Subcutaneous abdominal adipose tissue (tissue), 5 donors: ENCODE measurements at regions not wholly inside any gene's neighbourhood (a gene's known extent, or its start where the extent isn't known, plus 50 kb on each side); places are given as distances from the start of the nearest gene placed in this dataset.
"Not testable (repeated sequence)": the region's sequence is repeated elsewhere in the genome, so short reads cannot be mapped to it uniquely, and the experiment has no call there.

Experiments
- H3K27ac ChIP-seq: one replicate; pipeline ENCODE4 v1.7.0; 2013; ENCODE audit warnings: low read depth, mild to moderate bottlenecking, inconsistent platforms, low read length, moderate library complexity
- H3K27me3 ChIP-seq, 5 donors: one replicate each; pipeline ENCODE4 v1.7.0; 2013; ENCODE audit warnings: low read length in 5 of 5, inconsistent platforms in 1 of 5; ENCODE audit not compliant: control insufficient read depth in 5 of 5, insufficient read depth in 4 of 5
- H3K36me3 ChIP-seq, 5 donors: one replicate each; pipeline ENCODE4 v1.7.0; 2013; ENCODE audit warnings: low read length in 5 of 5; ENCODE audit not compliant: control insufficient read depth in 5 of 5, insufficient read depth in 5 of 5
- H3K4me1 ChIP-seq, 5 donors: one replicate each; pipeline ENCODE4 v1.7.0; 2013; ENCODE audit warnings: low read length in 5 of 5, mild to moderate bottlenecking in 3 of 5, moderate library complexity in 1 of 5; ENCODE audit not compliant: control insufficient read depth in 5 of 5, insufficient read depth in 5 of 5
- H3K4me3 ChIP-seq, 5 donors: one replicate each; pipeline ENCODE4 v1.7.0; 2013; ENCODE audit warnings: low read length in 5 of 5, low read depth in 1 of 5
- H3K9ac ChIP-seq, 5 donors: one replicate each; pipeline ENCODE4 v1.7.0; 2013; ENCODE audit warnings: low read length in 5 of 5, mild to moderate bottlenecking in 4 of 5, moderate library complexity in 3 of 5
- H3K9me3 ChIP-seq, 5 donors: one replicate each; pipeline ENCODE4 v1.7.0; 2013; ENCODE audit warnings: low read length in 5 of 5; ENCODE audit not compliant: control insufficient read depth in 5 of 5
- donor health status: healthy.
- donor health status: healthy.
- donor health status: healthy.
- donor health status: healthy.
- donor health status: healthy.

GRCh38 chr7:96562458-96562857 is 147.2 kb downstream of the SEM1 start:
- no peaks in the 10 kb centered on the region for H3K4me1 ChIP-seq
- no peak overlapping the region for H3K27ac ChIP-seq
- H3K9me3 ChIP-seq, result no peaks in the 10 kb centered on the region
- H3K27me3 ChIP-seq, result no peaks in the 10 kb centered on the region
- H3K9ac ChIP-seq, result no peak overlapping the region
- H3K36me3 ChIP-seq, result no peaks in the 10 kb centered on the region
- H3K4me3 ChIP-seq, result no peak overlapping the region

GRCh38 chr7:96561892-96562291 is 147.8 kb downstream of the SEM1 start:
- Histone ChIP-seq H3K9me3 (no peaks in the 10 kb centered on the region), H3K36me3 (no peaks in the 10 kb centered on the region), H3K27ac (no peak overlapping the region), H3K4me1 (no peaks in the 10 kb centered on the region), H3K4me3 (no peak overlapping the region), H3K27me3 (no peaks in the 10 kb centered on the region), H3K9ac (no peak overlapping the region)

- Histone ChIP-seq H3K9me3 (no peaks in the 10 kb centered on the region), H3K27me3 (no peaks in the 10 kb centered on the region), H3K4me3 (no peak overlapping the region), H3K4me1 (no peaks in the 10 kb centered on the region), H3K36me3 (no peaks in the 10 kb centered on the region), H3K27ac (no peak overlapping the region), H3K9ac (no peak overlapping the region)
Observed at GRCh38 chr7:96558530-96558929, 151.1 kb downstream of the SEM1 start.

GRCh38 chr7:96558093-96558492 is 151.6 kb downstream of the SEM1 start:
- no peak overlapping the region for H3K27ac ChIP-seq
- no peak overlapping the region for H3K9ac ChIP-seq
- H3K27me3 ChIP-seq, result no peaks in the 10 kb centered on the region
- H3K36me3 ChIP-seq, result no peaks in the 10 kb centered on the region
- H3K4me1 ChIP-seq, result no peaks in the 10 kb centered on the region
- H3K4me3 ChIP-seq, result no peak overlapping the region
- no peaks in the 10 kb centered on the region for H3K9me3 ChIP-seq

GRCh38 chr7:96557598-96557997 is 152.0 kb downstream of the SEM1 start:
- H3K27me3 ChIP-seq, H3K9me3 ChIP-seq, H3K36me3 ChIP-seq, H3K27ac ChIP-seq, H3K9ac ChIP-seq, H3K4me3 ChIP-seq, H3K4me1 ChIP-seq: not testable (repeated sequence)

- H3K4me1 ChIP-seq, result no peaks in the 10 kb centered on the region
- H3K4me3 ChIP-seq, result no peak overlapping the region
- no peaks in the 10 kb centered on the region for H3K27me3 ChIP-seq
- no peak overlapping the region for H3K27ac ChIP-seq
- H3K9me3 ChIP-seq, result peaks cover 0 to 3% (median 0%) of the 10 kb centered on the region in 5 donors
- no peak overlapping the region for H3K9ac ChIP-seq
- no peaks in the 10 kb centered on the region for H3K36me3 ChIP-seq
Observed at GRCh38 chr7:96548664-96549063, 161.0 kb downstream of the SEM1 start.

- Histone ChIP-seq H3K36me3 (no peaks in the 10 kb centered on the region), H3K9me3 (peaks cover 0 to 3% (median 0%) of the 10 kb centered on the region in 5 donors), H3K4me3 (no peak overlapping the region), H3K4me1 (no peaks in the 10 kb centered on the region), H3K27ac (no peak overlapping the region), H3K9ac (no peak overlapping the region), H3K27me3 (no peaks in the 10 kb centered on the region)
Observed at GRCh38 chr7:96547371-96547811, 162.3 kb downstream of the SEM1 start.

- Histone ChIP-seq H3K27me3 (no peaks in the 10 kb centered on the region), H3K27ac (no peak overlapping the region), H3K9me3 (peaks cover 0 to 3% (median 0%) of the 10 kb centered on the region in 5 donors), H3K4me3 (no peak overlapping the region), H3K9ac (no peak overlapping the region), H3K36me3 (no peaks in the 10 kb centered on the region), H3K4me1 (no peaks in the 10 kb centered on the region)
Observed at GRCh38 chr7:96546426-96546825, 163.2 kb downstream of the SEM1 start.

GRCh38 chr7:96539471-96539870 is 170.2 kb downstream of the SEM1 start:
- H3K36me3 ChIP-seq, result no peaks in the 10 kb centered on the region
- H3K27me3 ChIP-seq, result no peaks in the 10 kb centered on the region
- no peak overlapping the region for H3K4me3 ChIP-seq
- H3K9ac ChIP-seq, result no peak overlapping the region
- no peak overlapping the region for H3K27ac ChIP-seq
- peaks cover 0 to 2% (median 0%) of the 10 kb centered on the region in 5 donors for H3K9me3 ChIP-seq
- H3K4me1 ChIP-seq, result no peaks in the 10 kb centered on the region

- no peak overlapping the region for H3K9ac ChIP-seq
- H3K9me3 ChIP-seq, result peaks cover 0 to 2% (median 0%) of the 10 kb centered on the region in 5 donors
- H3K4me1 ChIP-seq, result peaks cover 0 to 6% (median 0%) of the 10 kb centered on the region in 5 donors
- no peak overlapping the region for H3K4me3 ChIP-seq
- H3K27me3 ChIP-seq, result no peaks in the 10 kb centered on the region
- H3K27ac ChIP-seq, result no peak overlapping the region
- H3K36me3 ChIP-seq, result no peaks in the 10 kb centered on the region
Observed at GRCh38 chr7:96538632-96539031, 171.0 kb downstream of the SEM1 start.

GRCh38 chr7:96534221-96534620 is 175.4 kb downstream of the SEM1 start:
- Histone ChIP-seq H3K27ac (no peak overlapping the region), H3K9me3 (peaks cover 0 to 2% (median 0%) of the 10 kb centered on the region in 5 donors), H3K4me1 (peaks cover 0 to 6% (median 4%) of the 10 kb centered on the region in 5 donors), H3K9ac (no peak overlapping the region), H3K36me3 (no peaks in the 10 kb centered on the region), H3K4me3 (no peak overlapping the region), H3K27me3 (no peaks in the 10 kb centered on the region)
